K562 (cell line): ENCODE measurements at regions not wholly inside any gene's neighbourhood (a gene's known extent, or its start where the extent isn't known, plus 50 kb on each side); places are given as distances from the start of the nearest gene placed in this dataset.

Experiments
- ATAC-seq: fragments of 200-7000 bp; cut with Tn5 transposase; 3 replicates; pipeline ENCODE4 v1.9.1; 2020; ENCODE audit warnings: moderate library complexity
- BruUV-seq: library from RNA; stranded (reverse); fragments of 400-500 nt; replicated peaks from 2 replicates; lab custom pipeline; 2021; lab: Mats Ljungman, UMichigan
- CTCF ChIA-PET: fragments of 300-600 bp; formaldehyde crosslinking; extraction: SDS; loops from one replicate; lab custom pipeline; 2021; ENCODE audit warnings: low intra/inter-chr PET ratio; lab: Yijun Ruan, JAX
- POLR2A ChIA-PET: fragments of 300-600, 350-650 bp; sonication (Branson Sonifier 250); formaldehyde crosslinking; extraction: SDS; loops from one replicate; lab custom pipeline; 2021; ENCODE audit warnings: antibody characterized with exemption, inconsistent platforms; lab: Yijun Ruan, JAX
- DNase-seq, 4 experiments: peaks; one replicate each; pipeline versions ENCODE4 v3.0.0 to v3.0.0-alpha.2; 2011 to 2018; ENCODE audit warnings: low spot score in 3 of 4, mixed read lengths in 3 of 4; ENCODE audit errors: extremely low read depth in 1 of 4
- FAIRE-seq: peaks from 2 replicates; lab custom pipeline; 2011; peaks lifted over from hg19 to GRCh38; lab: Jason Lieb, UNC
- H2AFZ ChIP-seq: 2 replicates; pipeline ENCODE4 v1.6.0; 2011; ENCODE audit warnings: low read depth, low read length, control low read depth, inconsistent platforms
- H3K27ac ChIP-seq: fragments of 200-600 bp; 3 replicates; pipeline ENCODE4 v1.8.0; 2011; ENCODE audit warnings: low read depth, mild to moderate bottlenecking, control low read depth, inconsistent platforms, low read length, moderate library complexity, mixed read lengths; ENCODE audit errors: extremely low read depth
- H3K27me3 ChIP-seq, 2 experiments: fragments of 300-600 bp in 1 of 2; 2 replicates in 1 of 2; 3 replicates in 1 of 2; pipeline versions ENCODE4 v1.6.0 to v1.8.0; 2011; ENCODE audit warnings: inconsistent platforms in 2 of 2, low read length in 2 of 2, mild to moderate bottlenecking in 1 of 2, mixed read lengths in 1 of 2, moderate library complexity in 1 of 2; ENCODE audit not compliant: control insufficient read depth in 2 of 2, insufficient read depth in 2 of 2
- H3K36me3 ChIP-seq: fragments of 300-600 bp; 3 replicates; pipeline ENCODE4 v1.8.0; 2011; ENCODE audit warnings: mild to moderate bottlenecking, low read length, inconsistent platforms; ENCODE audit not compliant: control insufficient read depth, insufficient read depth
- H3K4me1 ChIP-seq, 2 experiments: fragments of 200-600 bp in 1 of 2; replicated peaks in 1 of 2; 2 replicates in 1 of 2; 3 replicates in 1 of 2; pipeline versions ENCODE4 v1.5.1 to v1.8.0; 2011; ENCODE audit warnings: inconsistent platforms in 2 of 2, low read length in 2 of 2, mild to moderate bottlenecking in 1 of 2, mixed read lengths in 1 of 2, moderate library complexity in 1 of 2; ENCODE audit not compliant: control insufficient read depth in 2 of 2, insufficient read depth in 2 of 2
- H3K4me2 ChIP-seq: 2 replicates; pipeline ENCODE4 v1.6.1; 2011; ENCODE audit warnings: low read length, control low read depth, inconsistent platforms, mixed read lengths; ENCODE audit not compliant: insufficient read depth
- H3K4me3 ChIP-seq: fragments of 200-600 bp; sonication (generic), shearing (Covaris generic); 2 replicates; pipeline ENCODE4 v1.5.1; 2016; ENCODE audit warnings: control low read depth, inconsistent platforms
- H3K79me2 ChIP-seq: fragments of 200-600 bp; 3 replicates; pipeline ENCODE4 v1.8.0; 2011; ENCODE audit warnings: low read length, inconsistent platforms; ENCODE audit not compliant: control insufficient read depth, insufficient read depth
- H3K9ac ChIP-seq, 2 experiments: 2 replicates each; pipeline versions ENCODE4 v1.6.0 to v1.6.1; 2011; ENCODE audit warnings: low read depth in 2 of 2, low read length in 2 of 2, control low read depth in 1 of 2, inconsistent platforms in 1 of 2, mild to moderate bottlenecking in 1 of 2, mixed read lengths in 1 of 2; ENCODE audit not compliant: insufficient read depth in 1 of 2
- H3K9me1 ChIP-seq: one replicate; pipeline ENCODE4 v1.6.0; 2011; ENCODE audit warnings: inconsistent platforms, mild to moderate bottlenecking, low read length, moderate library complexity; ENCODE audit not compliant: control insufficient read depth, insufficient read depth
- H3K9me3 ChIP-seq: replicated peaks from 2 replicates; pipeline ENCODE4 v1.5.1; 2011; ENCODE audit warnings: low read depth, low read length, inconsistent platforms; ENCODE audit not compliant: control insufficient read depth, insufficient read depth
- H4K20me1 ChIP-seq: replicated peaks from 2 replicates; pipeline ENCODE4 v1.6.1; 2011; ENCODE audit warnings: low read length, inconsistent platforms, mixed read lengths; ENCODE audit not compliant: control insufficient read depth, insufficient read depth
- BCOR ChIP-seq: fragments of 450-650 bp; IDR thresholded peaks from 2 replicates; pipeline ENCODE4 v1.6.1; 2016
- C11orf30 ChIP-seq: fragments of 450-650 bp; IDR thresholded peaks from 2 replicates; pipeline ENCODE4 v1.6.1; 2016; ENCODE audit warnings: low read depth, mild to moderate bottlenecking
- HOXB6 ChIP-seq: fragments of 250-450 bp; sonication (Bioruptor Pico); IDR thresholded peaks from 2 replicates; pipeline ENCODE4 v1.5.1; 2022; ENCODE audit warnings: mild to moderate bottlenecking, borderline replicate concordance
- JUNB ChIP-seq: fragments of 450-650 bp; formaldehyde crosslinking; conservative IDR thresholded peaks from 2 replicates; pipeline ENCODE4 v1.4.0; 2020; ENCODE audit warnings: mild to moderate bottlenecking
- MEIS2 ChIP-seq: fragments of 450-650 bp; IDR thresholded peaks from 2 replicates; pipeline ENCODE4 v1.6.1; 2014; ENCODE audit warnings: mild to moderate bottlenecking; ENCODE audit not compliant: partially characterized antibody
- POLR2AphosphoS2 ChIP-seq: IDR thresholded peaks from 2 replicates; pipeline ENCODE4 v1.6.1; 2012; ENCODE audit warnings: low read length, improper control_type of control experiment
- POLR2H ChIP-seq: IDR thresholded peaks from 2 replicates; pipeline ENCODE4 v1.6.1; 2016; ENCODE audit warnings: missing genetic modification characterization, low read depth, mild to moderate bottlenecking, control low read depth, missing compliant biosample characterization, moderate library complexity
- RBM14 ChIP-seq: fragments of 200-400 bp; formaldehyde crosslinking; IDR thresholded peaks from 2 replicates; pipeline ENCODE4 v1.6.1; 2018; ENCODE audit warnings: low read depth, mild to moderate bottlenecking, low read length, moderate library complexity, borderline replicate concordance; ENCODE audit not compliant: insufficient read depth
- RBM25 ChIP-seq: fragments of 200-400 bp; formaldehyde crosslinking; IDR thresholded peaks from 2 replicates; pipeline ENCODE4 v1.6.1; 2018; ENCODE audit warnings: low read length, low read depth, moderate library complexity; ENCODE audit not compliant: severe bottlenecking
- ZNF263 ChIP-seq: sonication (generic); formaldehyde crosslinking; IDR thresholded peaks from 2 replicates; pipeline ENCODE4 v1.8.0; 2022; ENCODE audit warnings: mild to moderate bottlenecking, missing genetic modification reagents, borderline replicate concordance
- WGBS: fragments of 100-300 bp; shearing (Covaris generic); methylation state at CpG from one replicate; pipeline ENCODE4 v1.1.6; 2016; ENCODE audit warnings: low coverage, mixed read lengths; ENCODE audit not compliant: insufficient coverage; ENCODE audit errors: missing lambda C conversion rate; 5-methylcytosine and 5-hydroxymethylcytosine counted together
- in situ Hi-C: fragments of 300-500 bp; cut with MboI; formaldehyde crosslinking; loops from 4 replicates; pipeline ENCODE4 v1.15.0; 2018; ENCODE audit warnings: inconsistent platforms, mixed read lengths
- intact Hi-C: fragments of 100-400 bp; cut with micrococcal nuclease; formaldehyde crosslinking; loops from 2 replicates; pipeline ENCODE4 v1.14.2; 2022
- TF ChIP-seq, protein P1 (sequence below): fragments of 450-650 bp; IDR thresholded peaks from 2 replicates; pipeline ENCODE4 v1.6.1; 2016
- TF ChIP-seq, protein P2 (sequence below): fragments of 250-450 bp; sonication (Bioruptor Pico); IDR thresholded peaks from 2 replicates; pipeline ENCODE4 v1.8.0; 2022; ENCODE audit warnings: moderate library complexity, mild to moderate bottlenecking, inconsistent platforms

DNA sequence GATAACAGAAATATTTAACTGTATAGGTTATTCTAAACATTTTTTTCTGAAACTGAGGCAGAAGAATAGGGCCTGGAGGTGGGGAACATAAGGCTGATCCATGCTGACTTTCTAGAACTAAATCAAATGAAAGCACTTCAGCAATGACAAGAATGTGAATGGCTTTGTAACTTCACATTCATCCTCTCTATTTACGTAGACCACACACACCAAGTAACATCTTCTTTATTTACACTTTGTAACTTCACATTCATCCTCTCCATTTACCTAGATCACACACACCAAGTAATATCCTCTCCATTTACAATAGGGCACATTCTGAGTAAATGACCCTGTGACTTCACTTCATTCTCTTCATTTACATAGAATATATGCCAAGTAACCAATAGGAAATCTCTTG is 251.8 kb upstream of the CDH9 start:
- Histone ChIP-seq H3K4me3 (no peak overlapping the region), H2AFZ (no peak overlapping the region), H3K9ac (no peak overlapping the region), H3K27me3 (no peaks in the 10 kb centered on the region), H3K79me2 (no peaks in the 10 kb centered on the region), H3K4me1 (no peaks in the 10 kb centered on the region), H3K36me3 (no peaks in the 10 kb centered on the region), H3K9me1 (no peaks in the 10 kb centered on the region), H3K4me2 (no peak overlapping the region), H3K27ac (no peak overlapping the region), H4K20me1 (no peaks in the 10 kb centered on the region), H3K9me3 (0 out of 2 replicates have a peak, but pooled peaks cover 3% of the 10 kb centered on the region)
- ChIA-PET POLR2A (no interaction called here), CTCF (interaction anchor here (0.6 kb wide), 1 partner anchor 42 kb away, joined by 3 read pairs; no protein-coding TSS in a partner anchor)
- in situ Hi-C loops = no loop called here
- ATAC-seq (no peak), DNase-seq (no peak), FAIRE-seq (no peak)
- no TSS peak for BruUV-seq
- WGBS = 57% methylated on average over 1 of the region's 1 CpG
- TF ChIP-seq RBM14 (no peak), JUNB (no peak), POLR2H (tag) (no peak), BCOR (no peak), ZNF263 (CRISPR knock-in tag) (no peak), HOXB6 (no peak), POLR2AphosphoS2 (no peak), RBM25 (no peak)
- intact Hi-C loops = no loop called here

DNA sequence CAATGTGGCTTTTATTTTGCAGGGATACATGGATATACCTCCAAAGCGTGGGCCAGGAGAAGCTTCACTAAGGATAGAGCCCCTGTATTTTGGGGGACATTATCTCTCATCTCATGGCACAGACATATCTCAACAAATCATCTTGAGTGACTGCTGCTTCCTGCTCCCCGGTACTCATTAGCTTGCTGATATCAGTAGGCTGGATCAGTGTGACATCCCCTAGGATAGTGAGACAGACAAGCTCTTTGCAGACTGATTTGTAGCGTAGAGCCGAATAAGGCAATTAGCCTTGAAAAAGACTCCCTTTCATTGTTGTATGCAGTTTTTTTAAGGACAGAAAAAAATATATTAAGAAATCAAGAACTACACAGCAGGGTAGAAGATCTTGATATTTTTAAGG is 237.7 kb upstream of the CDH9 start:
- H3K4me3 ChIP-seq = no peak overlapping the region
- TF ChIP-seq C11orf30 = no peak
- TF ChIP-seq, protein P1, sequence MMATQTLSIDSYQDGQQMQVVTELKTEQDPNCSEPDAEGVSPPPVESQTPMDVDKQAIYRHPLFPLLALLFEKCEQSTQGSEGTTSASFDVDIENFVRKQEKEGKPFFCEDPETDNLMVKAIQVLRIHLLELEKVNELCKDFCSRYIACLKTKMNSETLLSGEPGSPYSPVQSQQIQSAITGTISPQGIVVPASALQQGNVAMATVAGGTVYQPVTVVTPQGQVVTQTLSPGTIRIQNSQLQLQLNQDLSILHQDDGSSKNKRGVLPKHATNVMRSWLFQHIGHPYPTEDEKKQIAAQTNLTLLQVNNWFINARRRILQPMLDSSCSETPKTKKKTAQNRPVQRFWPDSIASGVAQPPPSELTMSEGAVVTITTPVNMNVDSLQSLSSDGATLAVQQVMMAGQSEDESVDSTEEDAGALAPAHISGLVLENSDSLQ = peak; percentile 28; the same call in 1 of the 2 replicates
- TF ChIP-seq MEIS2 = peak; percentile 24
- TF ChIP-seq, protein P2, sequence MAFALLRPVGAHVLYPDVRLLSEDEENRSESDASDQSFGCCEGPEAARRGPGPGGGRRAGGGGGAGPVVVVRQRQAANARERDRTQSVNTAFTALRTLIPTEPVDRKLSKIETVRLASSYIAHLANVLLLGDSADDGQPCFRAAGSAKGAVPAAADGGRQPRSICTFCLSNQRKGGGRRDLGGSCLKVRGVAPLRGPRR = no peak
- intact Hi-C loops = no loop called here
- H3K79me2 ChIP-seq = no peaks in the 10 kb centered on the region
- no peak overlapping the region for H2AFZ ChIP-seq
- WGBS = 29% methylated on average over 4 of the region's 4 CpGs
- no peaks in the 10 kb centered on the region for H3K36me3 ChIP-seq
- ATAC-seq = no peak
- no peaks in the 10 kb centered on the region for H3K4me1 ChIP-seq
- no peaks in the 10 kb centered on the region for H3K27me3 ChIP-seq
- no peaks in the 10 kb centered on the region for H3K9me3 ChIP-seq
- FAIRE-seq = no peak
- POLR2A ChIA-PET = no interaction called here
- CTCF ChIA-PET = no interaction called here
- no peak for DNase-seq
- H3K4me2 ChIP-seq = no peak overlapping the region
- H3K27ac ChIP-seq = no peak overlapping the region
- in situ Hi-C loops = no loop called here
- H3K9ac ChIP-seq = no peak overlapping the region
- no peaks in the 10 kb centered on the region for H3K9me1 ChIP-seq
- no peaks in the 10 kb centered on the region for H4K20me1 ChIP-seq
- no TSS peak for BruUV-seq
